HCT116 (cell line): ENCODE measurements at regions not wholly inside any gene's neighbourhood (a gene's known extent, or its start where the extent isn't known, plus 50 kb on each side); places are given as distances from the start of the nearest gene placed in this dataset.

Experiments used
- ATAC-seq: fragments of 200-7000 bp; cut with Tn5 transposase; 2 replicates; pipeline ENCODE4 v1.9.1; 2020; ENCODE audit warnings: mild to moderate bottlenecking, moderate library complexity
- BruUV-seq: library from RNA; stranded (reverse); fragments of 400-500 nt; replicated peaks from 2 replicates; lab custom pipeline; 2021; lab: Mats Ljungman, UMichigan
- CTCF ChIA-PET: fragments of 300-600 bp; sonication (Branson Sonifier 250); formaldehyde crosslinking; loops from one replicate; lab custom pipeline; 2021; ENCODE audit warnings: antibody characterized with exemption; lab: Charles Lee
- POLR2A ChIA-PET: fragments of 300-600, 350-600 bp; sonication (Branson Sonifier 250); formaldehyde crosslinking; loops from one replicate; lab custom pipeline; 2021; ENCODE audit warnings: antibody characterized with exemption; lab: Charles Lee
- RAD21 ChIA-PET, 2 experiments: fragments of 300-600 bp; sonication (Branson Sonifier 250); formaldehyde crosslinking; loops; one replicate each; lab custom pipeline; 2023; ENCODE audit warnings: low total read pairs in 2 of 2; ENCODE audit not compliant: uncharacterized antibody in 2 of 2, unreplicated experiment in 2 of 2, low non-redundant PET in 1 of 2; lab: Charles Lee
- DNase-seq: peaks from one replicate; pipeline ENCODE4 v3.0.0-alpha.2; 2010; ENCODE audit warnings: low read depth, low spot score
- H2AFZ ChIP-seq: fragments of 200-600 bp; shearing (Covaris generic), sonication (generic); 2 replicates; pipeline ENCODE4 v1.6.1; 2017; ENCODE audit warnings: low read depth, mixed run types, mixed read lengths, antibody characterized with exemption, low read length; ENCODE audit not compliant: poor library complexity, severe bottlenecking
- H3K27ac ChIP-seq: 2 replicates; pipeline ENCODE4 v1.5.1; 2012; ENCODE audit warnings: low read depth, low read length
- H3K27me3 ChIP-seq: fragments of 200-600 bp; sonication (generic); 2 replicates; pipeline ENCODE4 v1.6.1; 2016; ENCODE audit warnings: mixed run types, low read length, mixed read lengths; ENCODE audit not compliant: insufficient read depth
- H3K36me3 ChIP-seq, 2 experiments: fragments of 200-500 bp in 1 of 2; fragments of 200-600 bp in 1 of 2; sonication (Bioruptor generic) in 1 of 2; sonication (generic) in 1 of 2; 2 replicates each; pipeline versions ENCODE4 v1.5.1 to v1.6.1; 2014 to 2016; ENCODE audit warnings: low read length in 2 of 2, inconsistent platforms in 1 of 2, mixed read lengths in 1 of 2, mixed run types in 1 of 2; ENCODE audit not compliant: insufficient read depth in 2 of 2, control insufficient read depth in 1 of 2
- H3K4me1 ChIP-seq, 2 experiments: fragments of 200-600 bp in 1 of 2; sonication (generic) in 1 of 2; 2 replicates each; pipeline versions ENCODE4 v1.5.1 to v1.6.1; 2012 to 2017; ENCODE audit warnings: low read length in 2 of 2, inconsistent platforms in 1 of 2, mild to moderate bottlenecking in 1 of 2, mixed read lengths in 1 of 2, mixed run types in 1 of 2, moderate library complexity in 1 of 2; ENCODE audit not compliant: insufficient read depth in 2 of 2, control insufficient read depth in 1 of 2
- H3K4me2 ChIP-seq: fragments of 200-600 bp; sonication (generic); 2 replicates; pipeline ENCODE4 v1.6.1; 2017; ENCODE audit warnings: mixed run types, low read length, mixed read lengths
- H3K4me3 ChIP-seq, 2 experiments: fragments of 200-600 bp in 1 of 2; sonication (generic) in 1 of 2; replicated peaks in 1 of 2; 2 replicates each; pipeline ENCODE4 v1.5.1; 2011 to 2016; ENCODE audit warnings: low read length in 2 of 2, control low read depth in 1 of 2, low read depth in 1 of 2, mild to moderate bottlenecking in 1 of 2, mixed read lengths in 1 of 2, mixed run types in 1 of 2
- H3K79me2 ChIP-seq: fragments of 200-600 bp; sonication (generic); 2 replicates; pipeline ENCODE4 v1.6.1; 2017; ENCODE audit warnings: mild to moderate bottlenecking, mixed run types, low read length, moderate library complexity, mixed read lengths; ENCODE audit not compliant: insufficient read depth
- H3K9ac ChIP-seq: fragments of 200-600 bp; sonication (generic); 2 replicates; pipeline ENCODE4 v1.6.1; 2016; ENCODE audit warnings: low read length, mixed read lengths
- H3K9me2 ChIP-seq: fragments of 200-600 bp; sonication (generic), shearing (Covaris generic); 2 replicates; pipeline ENCODE4 v1.6.1; 2017; ENCODE audit warnings: mixed run types, mild to moderate bottlenecking, moderate library complexity; ENCODE audit not compliant: insufficient read depth
- H3K9me3 ChIP-seq, 2 experiments: fragments of 200-500 bp in 1 of 2; fragments of 200-600 bp in 1 of 2; sonication (Bioruptor generic) in 1 of 2; sonication (generic) in 1 of 2; 2 replicates each; pipeline ENCODE4 v1.6.1; 2014 to 2017; ENCODE audit warnings: low read length in 2 of 2, mixed read lengths in 2 of 2, inconsistent platforms in 1 of 2, low read depth in 1 of 2, mild to moderate bottlenecking in 1 of 2, mixed run types in 1 of 2, moderate library complexity in 1 of 2; ENCODE audit not compliant: control insufficient read depth in 1 of 2, insufficient read depth in 1 of 2
- H4K20me1 ChIP-seq: fragments of 200-600 bp; sonication (generic), shearing (Covaris generic); 2 replicates; pipeline ENCODE4 v1.6.1; 2017; ENCODE audit warnings: mixed run types, mild to moderate bottlenecking, moderate library complexity; ENCODE audit not compliant: insufficient read depth
- CBX3 ChIP-seq: IDR thresholded peaks from 2 replicates; pipeline ENCODE4 v1.6.1; 2012; ENCODE audit warnings: low read depth
- EGR1 ChIP-seq: IDR thresholded peaks from 2 replicates; pipeline ENCODE4 v1.6.1; 2012; ENCODE audit warnings: low read depth
- ELF1 ChIP-seq: IDR thresholded peaks from 2 replicates; pipeline ENCODE4 v1.6.1; 2012; ENCODE audit warnings: low read depth, borderline replicate concordance
- EZH2 ChIP-seq: fragments of 200-600 bp; sonication (generic); IDR thresholded peaks from 2 replicates; pipeline ENCODE4 v1.6.1; 2017; ENCODE audit warnings: antibody characterized with exemption, mixed run types
- EZH2phosphoT487 ChIP-seq: fragments of 200-600 bp; IDR thresholded peaks from 2 replicates; pipeline ENCODE4 v1.6.1; 2018; ENCODE audit warnings: antibody characterized with exemption, borderline replicate concordance
- SRF ChIP-seq: IDR thresholded peaks from 2 replicates; pipeline ENCODE4 v1.6.1; 2012; ENCODE audit warnings: low read depth
- TCF7L2 ChIP-seq: IDR thresholded peaks from 2 replicates; pipeline ENCODE4 v1.7.0; 2011; ENCODE audit warnings: borderline replicate concordance, inconsistent platforms; ENCODE audit not compliant: insufficient read depth, insufficient read length; ENCODE audit errors: extremely low read depth
- YY1 ChIP-seq: IDR thresholded peaks from 2 replicates; pipeline ENCODE4 v1.6.1; 2011; ENCODE audit warnings: low read length, low read depth, moderate library complexity, mild to moderate bottlenecking; ENCODE audit not compliant: insufficient replicate concordance; ENCODE audit errors: extremely low read depth
- ZFX ChIP-seq: fragments of 450-650 bp; IDR thresholded peaks from 2 replicates; pipeline ENCODE4 v1.6.1; 2017
- intact Hi-C: fragments of 100-400 bp; cut with micrococcal nuclease; formaldehyde crosslinking; loops from 2 replicates; pipeline ENCODE4 v1.10.0; 2022
- TF ChIP-seq, protein P1 (sequence below): IDR thresholded peaks from 2 replicates; pipeline ENCODE4 v1.6.1; 2011; ENCODE audit warnings: mild to moderate bottlenecking, low read length, moderate library complexity; ENCODE audit not compliant: insufficient replicate concordance; ENCODE audit errors: extremely low read depth
- TF ChIP-seq, protein P2 (sequence below): IDR thresholded peaks from 2 replicates; pipeline ENCODE4 v1.6.1; 2012; ENCODE audit warnings: low read depth
- TF ChIP-seq, protein P3 (sequence below), 3 experiments: fragments of 200-600 bp in 1 of 3; sonication (generic) in 1 of 3; IDR thresholded peaks in 2 of 3; conservative IDR thresholded peaks in 1 of 3; 2 replicates each; pipeline ENCODE4 v1.5.1; 2012 to 2017; ENCODE audit warnings: low read depth in 2 of 3, low read length in 2 of 3, antibody characterized with exemption in 1 of 3, borderline replicate concordance in 1 of 3, control low read depth in 1 of 3, mild to moderate bottlenecking in 1 of 3, mixed read lengths in 1 of 3, mixed run types in 1 of 3, moderate library complexity in 1 of 3; ENCODE audit not compliant: insufficient read depth in 1 of 3

DNA sequence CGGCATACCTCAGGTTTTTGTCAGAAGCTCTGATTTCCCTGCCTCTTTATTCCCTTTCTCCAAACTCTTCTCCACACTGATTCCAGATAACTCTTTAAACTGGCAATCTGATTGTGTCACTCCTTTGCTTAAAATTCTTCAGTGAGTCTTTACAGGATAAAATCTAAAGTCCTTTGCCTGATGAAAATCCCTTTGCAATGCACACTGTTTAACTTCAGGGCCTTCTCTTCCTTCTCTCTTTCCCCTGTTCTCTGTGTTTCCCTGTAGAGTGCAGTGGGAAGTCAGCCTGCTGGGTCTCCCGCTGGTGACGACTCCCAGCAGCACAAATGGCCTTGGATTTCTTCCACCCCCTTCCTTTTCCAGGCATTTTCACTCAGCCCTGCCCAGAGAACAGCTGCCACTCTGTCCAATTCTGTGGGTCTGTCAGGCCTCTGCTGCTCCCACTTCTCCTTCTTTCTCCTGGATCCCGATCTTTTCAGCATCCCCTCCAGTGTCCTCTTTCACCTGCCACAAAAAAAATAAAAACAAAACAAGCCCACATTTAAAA lies 189.9 kb upstream of the NWD2 start:
- ChIA-PET POLR2A (no interaction called here), RAD21 (no interaction called here)
- Histone ChIP-seq H3K27me3 (peaks cover 4% of the 10 kb centered on the region), H3K4me2 (no peak overlapping the region), H3K4me1 (no peaks in the 10 kb centered on the region), H4K20me1 (no peaks in the 10 kb centered on the region), H3K27ac (no peak overlapping the region), H2AFZ (no peak overlapping the region), H3K4me3 (no peak overlapping the region), H3K9ac (no peak overlapping the region)
- BruUV-seq: no TSS peak
- DNase-seq (no peak), ATAC-seq (no peak)
- TF ChIP-seq YY1 (no peak), TCF7L2 (no peak), SRF (no peak), EGR1 (no peak), EZH2 (no peak), ELF1 (no peak), ZFX (no peak), CBX3 (no peak), EZH2phosphoT487 (no peak)
- TF ChIP-seq, protein P1, sequence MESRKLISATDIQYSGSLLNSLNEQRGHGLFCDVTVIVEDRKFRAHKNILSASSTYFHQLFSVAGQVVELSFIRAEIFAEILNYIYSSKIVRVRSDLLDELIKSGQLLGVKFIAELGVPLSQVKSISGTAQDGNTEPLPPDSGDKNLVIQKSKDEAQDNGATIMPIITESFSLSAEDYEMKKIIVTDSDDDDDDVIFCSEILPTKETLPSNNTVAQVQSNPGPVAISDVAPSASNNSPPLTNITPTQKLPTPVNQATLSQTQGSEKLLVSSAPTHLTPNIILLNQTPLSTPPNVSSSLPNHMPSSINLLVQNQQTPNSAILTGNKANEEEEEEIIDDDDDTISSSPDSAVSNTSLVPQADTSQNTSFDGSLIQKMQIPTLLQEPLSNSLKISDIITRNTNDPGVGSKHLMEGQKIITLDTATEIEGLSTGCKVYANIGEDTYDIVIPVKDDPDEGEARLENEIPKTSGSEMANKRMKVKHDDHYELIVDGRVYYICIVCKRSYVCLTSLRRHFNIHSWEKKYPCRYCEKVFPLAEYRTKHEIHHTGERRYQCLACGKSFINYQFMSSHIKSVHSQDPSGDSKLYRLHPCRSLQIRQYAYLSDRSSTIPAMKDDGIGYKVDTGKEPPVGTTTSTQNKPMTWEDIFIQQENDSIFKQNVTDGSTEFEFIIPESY: no peak
- TF ChIP-seq, protein P2, sequence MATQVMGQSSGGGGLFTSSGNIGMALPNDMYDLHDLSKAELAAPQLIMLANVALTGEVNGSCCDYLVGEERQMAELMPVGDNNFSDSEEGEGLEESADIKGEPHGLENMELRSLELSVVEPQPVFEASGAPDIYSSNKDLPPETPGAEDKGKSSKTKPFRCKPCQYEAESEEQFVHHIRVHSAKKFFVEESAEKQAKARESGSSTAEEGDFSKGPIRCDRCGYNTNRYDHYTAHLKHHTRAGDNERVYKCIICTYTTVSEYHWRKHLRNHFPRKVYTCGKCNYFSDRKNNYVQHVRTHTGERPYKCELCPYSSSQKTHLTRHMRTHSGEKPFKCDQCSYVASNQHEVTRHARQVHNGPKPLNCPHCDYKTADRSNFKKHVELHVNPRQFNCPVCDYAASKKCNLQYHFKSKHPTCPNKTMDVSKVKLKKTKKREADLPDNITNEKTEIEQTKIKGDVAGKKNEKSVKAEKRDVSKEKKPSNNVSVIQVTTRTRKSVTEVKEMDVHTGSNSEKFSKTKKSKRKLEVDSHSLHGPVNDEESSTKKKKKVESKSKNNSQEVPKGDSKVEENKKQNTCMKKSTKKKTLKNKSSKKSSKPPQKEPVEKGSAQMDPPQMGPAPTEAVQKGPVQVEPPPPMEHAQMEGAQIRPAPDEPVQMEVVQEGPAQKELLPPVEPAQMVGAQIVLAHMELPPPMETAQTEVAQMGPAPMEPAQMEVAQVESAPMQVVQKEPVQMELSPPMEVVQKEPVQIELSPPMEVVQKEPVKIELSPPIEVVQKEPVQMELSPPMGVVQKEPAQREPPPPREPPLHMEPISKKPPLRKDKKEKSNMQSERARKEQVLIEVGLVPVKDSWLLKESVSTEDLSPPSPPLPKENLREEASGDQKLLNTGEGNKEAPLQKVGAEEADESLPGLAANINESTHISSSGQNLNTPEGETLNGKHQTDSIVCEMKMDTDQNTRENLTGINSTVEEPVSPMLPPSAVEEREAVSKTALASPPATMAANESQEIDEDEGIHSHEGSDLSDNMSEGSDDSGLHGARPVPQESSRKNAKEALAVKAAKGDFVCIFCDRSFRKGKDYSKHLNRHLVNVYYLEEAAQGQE: no peak
- TF ChIP-seq, protein P3, sequence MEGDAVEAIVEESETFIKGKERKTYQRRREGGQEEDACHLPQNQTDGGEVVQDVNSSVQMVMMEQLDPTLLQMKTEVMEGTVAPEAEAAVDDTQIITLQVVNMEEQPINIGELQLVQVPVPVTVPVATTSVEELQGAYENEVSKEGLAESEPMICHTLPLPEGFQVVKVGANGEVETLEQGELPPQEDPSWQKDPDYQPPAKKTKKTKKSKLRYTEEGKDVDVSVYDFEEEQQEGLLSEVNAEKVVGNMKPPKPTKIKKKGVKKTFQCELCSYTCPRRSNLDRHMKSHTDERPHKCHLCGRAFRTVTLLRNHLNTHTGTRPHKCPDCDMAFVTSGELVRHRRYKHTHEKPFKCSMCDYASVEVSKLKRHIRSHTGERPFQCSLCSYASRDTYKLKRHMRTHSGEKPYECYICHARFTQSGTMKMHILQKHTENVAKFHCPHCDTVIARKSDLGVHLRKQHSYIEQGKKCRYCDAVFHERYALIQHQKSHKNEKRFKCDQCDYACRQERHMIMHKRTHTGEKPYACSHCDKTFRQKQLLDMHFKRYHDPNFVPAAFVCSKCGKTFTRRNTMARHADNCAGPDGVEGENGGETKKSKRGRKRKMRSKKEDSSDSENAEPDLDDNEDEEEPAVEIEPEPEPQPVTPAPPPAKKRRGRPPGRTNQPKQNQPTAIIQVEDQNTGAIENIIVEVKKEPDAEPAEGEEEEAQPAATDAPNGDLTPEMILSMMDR (IDR thresholded peaks at IDR 0.05 in 2 of 3, conservative IDR thresholded peaks at IDR 0.05 in 1 of 3; ENCODE audit: borderline replicate concordance in 1 of 3, insufficient read depth in 1 of 3, low read depth in 2 of 3, low read length in 2 of 3): no peak
- TF ChIP-seq, all 23 proteins: peak for 0
- CTCF ChIA-PET: no interaction called here
- no peaks in the 10 kb centered on the region for H3K9me3 ChIP-seq
- H3K9me2 ChIP-seq: no peaks in the 10 kb centered on the region; the same call in 1 of the 2 replicates
- H3K36me3 ChIP-seq: no peaks in the 10 kb centered on the region
- intact Hi-C loops: no loop called here
- H3K79me2 ChIP-seq: no peaks in the 10 kb centered on the region
